ENCODE measurements at regions not wholly inside any gene's neighbourhood (a gene's known extent, or its start where the extent isn't known, plus 50 kb on each side); places are given as distances from the start of the nearest gene placed in this dataset.
"Not testable (repeated sequence)": the region's sequence is repeated elsewhere in the genome, so short reads cannot be mapped to it uniquely, and the experiment has no call there.

GRCh38 chr2:239725551-239725890 is 299.6 kb downstream of the NDUFA10 start:
- DNase-seq, result no peak

- DNase-seq, result no peak
Observed at GRCh38 chr2:239724851-239725550, 300.1 kb downstream of the NDUFA10 start.

- peak; percentile 67 for DNase-seq
Observed at GRCh38 chr2:239724194-239724849, 300.8 kb downstream of the NDUFA10 start.

- DNase-seq, result no peak
Observed at GRCh38 chr2:239723486-239724193, 301.5 kb downstream of the NDUFA10 start.

- no peak for DNase-seq
Observed at GRCh38 chr2:239722760-239723470, 302.2 kb downstream of the NDUFA10 start.

- no peak for DNase-seq
Observed at GRCh38 chr2:239721991-239722759, 303.0 kb downstream of the NDUFA10 start.

GRCh38 chr2:239721531-239721930 is 303.6 kb downstream of the NDUFA10 start:
- DNase-seq, result no peak

- DNase-seq, result no peak
Observed at GRCh38 chr2:239720361-239721360, 304.5 kb downstream of the NDUFA10 start.

GRCh38 chr2:239719791-239720360 is 305.3 kb downstream of the NDUFA10 start:
- no peak for DNase-seq

GRCh38 chr2:239718991-239719390 is 306.2 kb downstream of the NDUFA10 start:
- DNase-seq, result not testable (repeated sequence)

- no peak for DNase-seq
Observed at GRCh38 chr2:239717706-239718105, 307.4 kb downstream of the NDUFA10 start.

GRCh38 chr2:239717319-239717675 is 307.8 kb downstream of the NDUFA10 start:
- DNase-seq, result no peak

GRCh38 chr2:239716536-239717318 is 308.4 kb downstream of the NDUFA10 start:
- DNase-seq, result peak; percentile 91

- DNase-seq, result no peak
Observed at GRCh38 chr2:239716009-239716408, 309.1 kb downstream of the NDUFA10 start.

- DNase-seq, result no peak
Observed at GRCh38 chr2:239715606-239716005, 309.5 kb downstream of the NDUFA10 start.

GRCh38 chr2:239715202-239715601 is 309.9 kb downstream of the NDUFA10 start:
- DNase-seq, result no peak

GRCh38 chr2:239714116-239714515 is 311.0 kb downstream of the NDUFA10 start:
- no peak for DNase-seq

- DNase-seq, result no peak
Observed at GRCh38 chr2:239712755-239713154, 311.9 kb upstream of the HDAC4 start.

- no peak for DNase-seq
Observed at GRCh38 chr2:239711911-239712570, 311.2 kb upstream of the HDAC4 start.

Measured in tongue (tissue), 1 donor.